MCF 10A (cell line): ENCODE measurements at regions not wholly inside any gene's neighbourhood (a gene's known extent, or its start where the extent isn't known, plus 50 kb on each side); places are given as distances from the start of the nearest gene placed in this dataset.

Experiments
- BruUV-seq: library from RNA; stranded (reverse); fragments of 400-500 nt; replicated peaks from 2 replicates; lab custom pipeline; 2021; lab: Mats Ljungman, UMichigan
- CTCF ChIA-PET: fragments of 300-600 bp; sonication (Branson Sonifier 250); formaldehyde crosslinking; extraction: SDS; loops from one replicate; lab custom pipeline; 2021; ENCODE audit warnings: antibody characterized with exemption, inconsistent platforms; lab: Yijun Ruan, JAX
- POLR2A ChIA-PET: fragments of 300-600, 350-650 bp; sonication (Branson Sonifier 250); formaldehyde crosslinking; extraction: SDS; loops from one replicate; lab custom pipeline; 2020; ENCODE audit warnings: antibody characterized with exemption, inconsistent platforms; lab: Yijun Ruan, JAX
- DNase-seq: peaks from one replicate; pipeline ENCODE4 v3.0.0-alpha.2; 2018; ENCODE audit not compliant: unreplicated experiment
- H3K27ac Mint-ChIP-seq: one replicate; pipeline ENCODE4 v1.8.0; 2022; ENCODE audit warnings: mild to moderate bottlenecking, low read depth, mixed read lengths; ENCODE audit not compliant: unreplicated experiment
- H3K27me3 Mint-ChIP-seq: one replicate; pipeline ENCODE4 v1.8.0; 2022; ENCODE audit warnings: mixed read lengths; ENCODE audit not compliant: insufficient read depth, unreplicated experiment
- H3K36me3 Mint-ChIP-seq: one replicate; pipeline ENCODE4 v1.8.0; 2022; ENCODE audit warnings: mild to moderate bottlenecking, moderate library complexity, mixed read lengths; ENCODE audit not compliant: insufficient read depth, unreplicated experiment
- H3K4me1 Mint-ChIP-seq: one replicate; pipeline ENCODE4 v1.8.0; 2022; ENCODE audit warnings: mixed read lengths; ENCODE audit not compliant: insufficient read depth, unreplicated experiment
- H3K4me3 Mint-ChIP-seq: one replicate; pipeline ENCODE4 v1.8.0; 2022; ENCODE audit warnings: mild to moderate bottlenecking, moderate library complexity, mixed read lengths; ENCODE audit not compliant: unreplicated experiment
- H3K9me3 Mint-ChIP-seq: one replicate; pipeline ENCODE4 v1.8.0; 2022; ENCODE audit warnings: mixed read lengths; ENCODE audit not compliant: unreplicated experiment
- CTCF ChIP-seq: fragments of 200-600 bp; IDR thresholded peaks from one replicate; pipeline ENCODE4 v1.8.0; 2022; ENCODE audit warnings: antibody characterized with exemption, mild to moderate bottlenecking; ENCODE audit not compliant: unreplicated experiment
- intact Hi-C: fragments of 100-400 bp; cut with micrococcal nuclease; formaldehyde crosslinking; loops from 2 replicates; pipeline ENCODE4 v1.14.1; 2022

GRCh38 chr2:120638450-120638849 is 97.2 kb upstream of the GLI2 start:
- H3K27me3 Mint-ChIP-seq = no peaks in the 10 kb centered on the region
- DNase-seq = no peak
- CTCF ChIA-PET = interaction anchor here (1.3 kb wide), 1 partner anchor 42 kb away, joined by 5 read pairs; no protein-coding TSS in a partner anchor
- H3K27ac Mint-ChIP-seq = no peak overlapping the region
- BruUV-seq = no TSS peak
- POLR2A ChIA-PET = no interaction called here
- no peak overlapping the region for H3K4me3 Mint-ChIP-seq
- H3K4me1 Mint-ChIP-seq = no peaks in the 10 kb centered on the region
- H3K36me3 Mint-ChIP-seq = no peaks in the 10 kb centered on the region
- TF ChIP-seq CTCF = no peak
- intact Hi-C loops = no loop called here
- H3K9me3 Mint-ChIP-seq = peaks cover 5% of the 10 kb centered on the region

GRCh38 chr2:120641366-120641771 is 94.3 kb upstream of the GLI2 start:
- no peak for TF ChIP-seq CTCF
- no peak for DNase-seq
- Mint-ChIP-seq H3K4me1 (no peaks in the 10 kb centered on the region), H3K27me3 (no peaks in the 10 kb centered on the region), H3K9me3 (peaks cover 5% of the 10 kb centered on the region), H3K36me3 (no peaks in the 10 kb centered on the region), H3K27ac (no peak overlapping the region), H3K4me3 (no peak overlapping the region)
- CTCF ChIA-PET = no interaction called here
- POLR2A ChIA-PET = no interaction called here
- no TSS peak for BruUV-seq
- intact Hi-C loops = no loop called here

GRCh38 chr2:120642646-120643045 is 93.0 kb upstream of the GLI2 start:
- Mint-ChIP-seq H3K27me3 (no peaks in the 10 kb centered on the region), H3K36me3 (no peaks in the 10 kb centered on the region), H3K4me1 (no peaks in the 10 kb centered on the region), H3K27ac (no peak overlapping the region), H3K9me3 (peaks cover 5% of the 10 kb centered on the region), H3K4me3 (no peak overlapping the region)
- no TSS peak for BruUV-seq
- no peak for TF ChIP-seq CTCF
- intact Hi-C loops = no loop called here
- POLR2A ChIA-PET = no interaction called here
- CTCF ChIA-PET = interaction anchor here (0.6 to 0.9 kb wide), 4 partner anchors 89 to 287 kb away, joined by 3 to 4 read pairs (median 3); no protein-coding TSS in a partner anchor
- no peak for DNase-seq

- Mint-ChIP-seq H3K9me3 (peaks cover 20% of the 10 kb centered on the region), H3K27me3 (no peaks in the 10 kb centered on the region), H3K4me1 (no peaks in the 10 kb centered on the region), H3K4me3 (no peak overlapping the region), H3K27ac (no peak overlapping the region), H3K36me3 (peaks cover 12% of the 10 kb centered on the region)
- ChIA-PET CTCF (interaction anchor here (0.6 to 1.5 kb wide), 4 partner anchors 34 to 433 kb away, joined by 3 to 6 read pairs (median 4); no protein-coding TSS in a partner anchor), POLR2A (interaction anchor here (0.8 kb wide), 1 partner anchor 784 kb away, joined by 3 read pairs; no protein-coding TSS in a partner anchor)
- DNase-seq = no peak
- no peak for TF ChIP-seq CTCF
- intact Hi-C loops = no loop called here
- BruUV-seq = no TSS peak
Measured at GRCh38 chr2:120646994-120647393, 88.7 kb upstream of the GLI2 start.
